ENCODE measurements at regions not wholly inside any gene's neighbourhood (a gene's known extent, or its start where the extent isn't known, plus 50 kb on each side); places are given as distances from the start of the nearest gene placed in this dataset.

DNA sequence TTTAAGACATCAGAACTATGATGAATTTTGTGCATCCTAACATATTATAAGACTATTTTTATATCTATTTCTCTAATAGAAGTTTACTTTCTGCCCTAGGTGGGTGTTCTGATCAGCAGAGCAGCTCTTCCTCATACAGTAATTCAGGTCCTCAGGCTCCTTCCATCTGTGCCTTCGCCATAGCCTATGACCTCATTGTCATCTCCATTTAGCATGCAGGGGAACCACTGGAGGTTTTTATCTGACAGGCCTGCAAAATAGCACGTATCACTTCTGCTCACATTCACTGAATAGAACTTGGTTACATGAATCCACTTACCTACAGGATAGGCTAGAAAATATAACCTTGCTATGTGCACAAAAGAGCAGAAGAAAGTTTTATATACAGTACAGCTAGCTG is 159.4 kb upstream of the CCNH start:
- Histone ChIP-seq H3K27ac (no peak overlapping the region), H3K9me3 (no peaks in the 10 kb centered on the region), H3K4me1 (no peaks in the 10 kb centered on the region), H3K4me3 (no peak overlapping the region), H3K36me3 (no peaks in the 10 kb centered on the region), H3K27me3 (peaks cover 0 to 3% (median 0%) of the 10 kb centered on the region in 7 donors)
- TF ChIP-seq, protein P1, sequence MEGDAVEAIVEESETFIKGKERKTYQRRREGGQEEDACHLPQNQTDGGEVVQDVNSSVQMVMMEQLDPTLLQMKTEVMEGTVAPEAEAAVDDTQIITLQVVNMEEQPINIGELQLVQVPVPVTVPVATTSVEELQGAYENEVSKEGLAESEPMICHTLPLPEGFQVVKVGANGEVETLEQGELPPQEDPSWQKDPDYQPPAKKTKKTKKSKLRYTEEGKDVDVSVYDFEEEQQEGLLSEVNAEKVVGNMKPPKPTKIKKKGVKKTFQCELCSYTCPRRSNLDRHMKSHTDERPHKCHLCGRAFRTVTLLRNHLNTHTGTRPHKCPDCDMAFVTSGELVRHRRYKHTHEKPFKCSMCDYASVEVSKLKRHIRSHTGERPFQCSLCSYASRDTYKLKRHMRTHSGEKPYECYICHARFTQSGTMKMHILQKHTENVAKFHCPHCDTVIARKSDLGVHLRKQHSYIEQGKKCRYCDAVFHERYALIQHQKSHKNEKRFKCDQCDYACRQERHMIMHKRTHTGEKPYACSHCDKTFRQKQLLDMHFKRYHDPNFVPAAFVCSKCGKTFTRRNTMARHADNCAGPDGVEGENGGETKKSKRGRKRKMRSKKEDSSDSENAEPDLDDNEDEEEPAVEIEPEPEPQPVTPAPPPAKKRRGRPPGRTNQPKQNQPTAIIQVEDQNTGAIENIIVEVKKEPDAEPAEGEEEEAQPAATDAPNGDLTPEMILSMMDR (IDR thresholded peaks at IDR 0.05) = no peak
- intact Hi-C loops (cut with DNase I) = no loop called here
- DNase-seq = no peak
- WGBS, 2 donors = 31 to 36% methylated on average over 2 of the region's 2 CpGs
- no peak for ATAC-seq

DNA sequence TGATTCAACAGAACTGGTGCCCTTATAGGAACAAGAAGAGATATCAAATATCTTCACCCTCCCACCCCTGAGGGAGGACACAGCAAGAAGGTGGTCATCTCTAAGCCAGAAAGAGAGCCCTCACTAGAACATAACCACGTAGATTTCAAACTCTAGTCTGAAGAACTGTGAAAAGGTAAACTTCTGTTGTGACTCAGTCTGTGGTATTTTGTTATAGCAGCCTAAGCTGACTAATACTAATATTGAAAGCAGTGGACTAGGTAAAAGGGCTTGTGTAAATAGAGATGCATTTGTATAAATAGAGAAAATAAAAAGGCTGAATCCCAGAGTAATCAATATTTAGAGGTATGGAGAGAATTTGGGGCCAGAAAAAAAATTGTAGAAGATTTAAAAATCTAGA is 157.6 kb upstream of the CCNH start:
- Histone ChIP-seq H3K27ac (no peak overlapping the region), H3K4me3 (no peak overlapping the region), H3K9me3 (no peaks in the 10 kb centered on the region), H3K4me1 (no peaks in the 10 kb centered on the region), H3K27me3 (peaks cover 0 to 3% (median 0%) of the 10 kb centered on the region in 7 donors), H3K36me3 (no peaks in the 10 kb centered on the region)
- DNase-seq (no peak), ATAC-seq (no peak)
- 67 to 70% methylated on average over 1 of the region's 1 CpG for WGBS, 2 donors
- TF ChIP-seq, protein P1 (IDR thresholded peaks at IDR 0.05) = no peak
- intact Hi-C loops (cut with DNase I) = no loop called here

DNA sequence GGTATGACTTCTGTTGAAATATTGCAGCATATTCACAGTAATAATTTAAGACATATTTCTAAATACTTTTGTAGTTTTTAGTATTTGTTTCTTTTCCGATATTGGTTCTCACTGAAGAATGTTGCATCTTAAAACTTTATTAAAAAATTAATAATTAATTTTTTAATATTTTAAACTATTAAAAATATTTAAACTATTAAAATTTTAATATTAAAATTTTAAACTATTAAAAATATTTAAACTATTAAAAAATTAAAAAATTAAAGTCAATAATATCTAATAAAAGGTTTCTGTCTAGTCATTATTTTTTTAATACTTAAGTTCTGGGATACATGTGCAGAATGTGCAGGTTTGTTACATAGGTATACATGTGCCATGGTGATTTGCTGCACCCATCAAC is 149.3 kb upstream of the CCNH start:
- TF ChIP-seq, protein P1 (IDR thresholded peaks at IDR 0.05) = no peak
- Histone ChIP-seq H3K36me3 (no peaks in the 10 kb centered on the region), H3K27ac (no peak overlapping the region), H3K27me3 (peaks cover 0 to 3% (median 0%) of the 10 kb centered on the region in 7 donors), H3K9me3 (peaks cover 0 to 4% (median 0%) of the 10 kb centered on the region in 11 donors), H3K4me1 (no peaks in the 10 kb centered on the region), H3K4me3 (no peak overlapping the region)
- WGBS, 2 donors = 94 to 96% methylated on average over 1 of the region's 1 CpG
- DNase-seq (no peak), ATAC-seq (no peak)
- intact Hi-C loops (cut with DNase I) = no loop called here

DNA sequence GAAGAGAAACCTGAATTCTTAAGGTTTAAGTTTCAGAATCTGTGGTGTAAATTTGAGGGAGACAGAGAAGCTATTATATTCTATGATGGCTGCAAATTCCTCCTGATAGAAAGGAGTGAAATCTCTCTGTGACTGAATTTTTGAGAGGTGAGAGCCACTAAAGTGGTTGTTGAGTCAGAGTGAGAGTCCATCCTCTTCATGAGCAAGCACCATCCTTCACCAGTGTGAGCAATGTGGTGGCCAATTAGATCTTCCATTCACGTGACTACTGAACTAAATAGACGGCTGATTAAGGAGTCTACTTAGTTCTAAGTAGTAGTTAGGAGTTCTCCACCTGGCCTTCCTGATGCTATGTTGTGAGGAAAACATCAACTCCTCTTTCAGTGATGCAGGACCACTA is 147.8 kb upstream of the CCNH start:
- intact Hi-C loops (cut with DNase I) = no loop called here
- no peak overlapping the region for H3K27ac ChIP-seq
- TF ChIP-seq, protein P1 (IDR thresholded peaks at IDR 0.05) = no peak
- ATAC-seq = no peak
- no peak overlapping the region for H3K4me3 ChIP-seq
- H3K36me3 ChIP-seq = no peaks in the 10 kb centered on the region
- DNase-seq = no peak
- no peaks in the 10 kb centered on the region for H3K4me1 ChIP-seq
- whole genome bisulfite sequencing, 2 donors = 76% methylated on average over 2 of the region's 2 CpGs
- H3K27me3 ChIP-seq = no peaks in the 10 kb centered on the region
- peaks cover 0 to 4% (median 0%) of the 10 kb centered on the region in 11 donors for H3K9me3 ChIP-seq

Data from heart right ventricle (tissue), 16 donors.